Keratinocyte (primary cell): ENCODE measurements at regions not wholly inside any gene's neighbourhood (a gene's known extent, or its start where the extent isn't known, plus 50 kb on each side); places are given as distances from the start of the nearest gene placed in this dataset.

ENCODE experiments used
- DNase-seq: peaks from one replicate; pipeline ENCODE4 v3.0.0-alpha.2; 2011; ENCODE audit warnings: low read depth, missing footprints, low spot score
- FAIRE-seq: peaks from 2 replicates; lab custom pipeline; 2011; peaks lifted over from hg19 to GRCh38; lab: Jason Lieb, UNC
- H2AFZ ChIP-seq: 2 replicates; pipeline ENCODE4 v1.6.0; 2012; ENCODE audit warnings: low read length, control low read depth, inconsistent platforms; ENCODE audit not compliant: control insufficient read depth
- H3K27ac ChIP-seq: 2 replicates; pipeline ENCODE4 v1.5.1; 2011; ENCODE audit warnings: low read length; ENCODE audit not compliant: control insufficient read depth, insufficient read depth
- H3K27me3 ChIP-seq: 3 replicates; pipeline ENCODE4 v1.6.0; 2011; ENCODE audit warnings: low read length; ENCODE audit not compliant: control insufficient read depth, insufficient read depth; ENCODE audit errors: extremely low read depth
- H3K36me3 ChIP-seq, 2 experiments: 2 replicates in 1 of 2; 3 replicates in 1 of 2; pipeline ENCODE4 v1.5.1; 2011; ENCODE audit warnings: low read length in 2 of 2, mild to moderate bottlenecking in 1 of 2; ENCODE audit not compliant: control insufficient read depth in 2 of 2, insufficient read depth in 2 of 2; ENCODE audit errors: extremely low read depth in 1 of 2
- H3K4me1 ChIP-seq: 3 replicates; pipeline ENCODE4 v1.5.1; 2011; ENCODE audit warnings: low read length; ENCODE audit not compliant: control insufficient read depth, insufficient read depth; ENCODE audit errors: extremely low read depth
- H3K4me2 ChIP-seq: 3 replicates; pipeline ENCODE4 v1.6.0; 2011; ENCODE audit warnings: low read depth, low read length; ENCODE audit not compliant: control insufficient read depth, insufficient read depth; ENCODE audit errors: extremely low read depth
- H3K4me3 ChIP-seq, 3 experiments: fragments of 200-600 bp in 1 of 3; sonication (generic) in 1 of 3; 2 replicates in 2 of 3; 3 replicates in 1 of 3; pipeline ENCODE4 v1.5.1; 2011 to 2016; ENCODE audit warnings: low read length in 3 of 3, mild to moderate bottlenecking in 3 of 3, control low read depth in 2 of 3, inconsistent platforms in 1 of 3, low read depth in 1 of 3, mixed read lengths in 1 of 3, mixed run types in 1 of 3, moderate library complexity in 1 of 3; ENCODE audit not compliant: control insufficient read depth in 2 of 3, insufficient read depth in 2 of 3; ENCODE audit errors: extremely low read depth in 1 of 3
- H3K79me2 ChIP-seq: 2 replicates; pipeline ENCODE4 v1.6.0; 2012; ENCODE audit warnings: low read length; ENCODE audit not compliant: control insufficient read depth, insufficient read depth
- H3K9ac ChIP-seq: 3 replicates; pipeline ENCODE4 v1.6.0; 2011; ENCODE audit warnings: low read length; ENCODE audit not compliant: control insufficient read depth, insufficient read depth; ENCODE audit errors: extremely low read depth
- H3K9me1 ChIP-seq: 3 replicates; pipeline ENCODE4 v1.6.0; 2011; ENCODE audit warnings: low read length; ENCODE audit not compliant: control insufficient read depth, insufficient read depth; ENCODE audit errors: extremely low read depth
- H3K9me3 ChIP-seq: 2 replicates; pipeline ENCODE4 v1.5.1; 2012; ENCODE audit warnings: low read depth, low read length; ENCODE audit not compliant: control insufficient read depth
- H4K20me1 ChIP-seq: 3 replicates; pipeline ENCODE4 v1.6.0; 2011; ENCODE audit warnings: low read length; ENCODE audit not compliant: control insufficient read depth, insufficient read depth; ENCODE audit errors: extremely low read depth
- CTCF ChIP-seq, 3 experiments: IDR thresholded peaks in 1 of 3; conservative IDR thresholded peaks in 1 of 3; optimal IDR thresholded peaks in 1 of 3; 2 replicates in 2 of 3; 3 replicates in 1 of 3; pipeline versions ENCODE3 to v1.5.1; 2011; ENCODE audit warnings: low read length in 3 of 3, mild to moderate bottlenecking in 3 of 3, moderate library complexity in 2 of 3, control low read depth in 1 of 3, inconsistent platforms in 1 of 3; ENCODE audit not compliant: insufficient read depth in 2 of 3; ENCODE audit errors: extremely low read depth in 1 of 3
- EZH2 ChIP-seq: IDR thresholded peaks from one replicate; pipeline ENCODE4 v1.6.1; 2012; ENCODE audit warnings: inconsistent platforms, mild to moderate bottlenecking, low read length, moderate library complexity
- dilution Hi-C: fragments of 300-500 bp; cut with MboI; formaldehyde crosslinking; loops from one replicate; pipeline ENCODE4 v1.7.0; 2020; ENCODE audit warnings: low sequenced_read_pairs; ENCODE audit not compliant: extremely low pct_ligation_motif_present

DNA sequence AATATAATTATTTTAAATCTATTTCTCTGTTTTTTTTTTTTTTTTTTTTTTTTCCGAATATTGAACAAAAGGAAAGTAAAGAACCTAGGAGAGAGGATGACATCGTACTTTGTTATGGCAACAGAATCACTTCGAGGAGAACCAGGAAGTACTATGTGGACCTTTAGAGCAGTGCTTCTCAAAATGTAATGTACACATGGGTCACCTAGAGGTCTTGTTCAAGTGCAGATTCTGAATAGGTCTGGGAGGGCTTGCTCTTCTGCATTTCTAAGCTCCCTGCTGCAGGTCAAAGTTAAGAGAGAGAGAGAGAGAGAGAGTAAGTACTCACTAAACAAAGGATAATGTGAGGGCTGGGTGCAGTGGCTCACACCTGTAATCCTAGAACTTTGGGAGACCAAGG is 419.5 kb upstream of the TENM4 start:
- Histone ChIP-seq H3K9ac (no peak overlapping the region), H3K27me3 (no peaks in the 10 kb centered on the region), H3K4me2 (no peak overlapping the region), H3K9me3 (no peaks in the 10 kb centered on the region), H3K27ac (no peak overlapping the region), H3K36me3 (no peaks in the 10 kb centered on the region), H3K4me1 (no peaks in the 10 kb centered on the region), H3K9me1 (no peaks in the 10 kb centered on the region), H4K20me1 (no peaks in the 10 kb centered on the region), H2AFZ (no peak overlapping the region), H3K79me2 (no peaks in the 10 kb centered on the region), H3K4me3 (no peak overlapping the region)
- TF ChIP-seq EZH2: no peak
- TF ChIP-seq CTCF (optimal IDR thresholded peaks at IDR 0.05 in 1 of 3, IDR thresholded peaks at IDR 0.05 in 1 of 3, conservative IDR thresholded peaks at IDR 0.05 in 1 of 3; ENCODE audit: extremely low read depth in 1 of 3, insufficient read depth in 2 of 3, low read length in 3 of 3): no peak
- FAIRE-seq: no peak
- dilution Hi-C loops: no loop called here
- no peak for DNase-seq

DNA sequence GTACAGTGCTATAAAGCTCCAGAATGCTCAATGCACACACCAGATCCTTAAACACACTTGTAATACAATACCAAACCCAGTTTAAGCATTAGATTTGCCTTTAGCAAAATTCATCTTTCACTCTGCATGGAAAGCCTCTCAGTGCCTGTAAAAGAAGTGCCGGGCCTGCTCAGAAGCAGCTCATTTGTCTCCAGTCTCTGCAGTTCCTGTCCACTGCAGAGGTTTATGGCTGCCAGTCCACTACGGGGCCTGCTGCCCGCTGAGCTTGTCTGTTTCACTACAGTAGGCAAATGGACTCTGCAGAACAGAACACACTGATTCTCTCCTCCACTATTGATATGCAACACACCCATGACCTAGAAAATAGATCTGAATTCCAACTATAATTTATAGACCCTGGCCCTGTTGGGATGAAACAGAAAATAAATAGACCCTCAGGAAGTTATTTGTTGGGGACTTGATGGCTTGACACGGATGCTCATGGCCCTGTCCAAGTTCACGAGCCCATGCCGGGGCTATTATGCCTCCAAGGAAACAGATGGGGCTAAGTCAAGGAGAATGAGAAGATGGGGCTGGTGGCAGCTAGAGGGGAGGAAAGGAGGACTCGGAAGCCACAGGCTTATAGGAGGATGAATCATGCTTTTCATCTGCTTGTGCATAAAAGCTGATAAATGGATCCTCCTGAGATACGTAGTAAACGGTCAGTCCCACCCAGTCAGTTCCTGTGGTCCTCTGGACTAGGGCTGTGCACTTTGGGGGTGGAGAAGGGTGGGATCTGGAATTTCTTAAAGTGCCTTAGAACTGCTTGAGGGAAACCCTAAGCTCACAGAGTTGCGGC is 416.8 kb upstream of the TENM4 start:
- no peak for DNase-seq
- Histone ChIP-seq H3K27ac (no peak overlapping the region), H3K4me1 (no peaks in the 10 kb centered on the region), H4K20me1 (no peaks in the 10 kb centered on the region), H3K9me1 (no peaks in the 10 kb centered on the region), H3K79me2 (no peaks in the 10 kb centered on the region), H3K36me3 (no peaks in the 10 kb centered on the region), H3K4me2 (no peak overlapping the region), H3K27me3 (no peaks in the 10 kb centered on the region), H3K9me3 (no peaks in the 10 kb centered on the region), H3K9ac (no peak overlapping the region), H2AFZ (no peak overlapping the region), H3K4me3 (no peak overlapping the region)
- dilution Hi-C loops: no loop called here
- no peak for FAIRE-seq
- no peak for TF ChIP-seq EZH2
- no peak for TF ChIP-seq CTCF (optimal IDR thresholded peaks at IDR 0.05 in 1 of 3, IDR thresholded peaks at IDR 0.05 in 1 of 3, conservative IDR thresholded peaks at IDR 0.05 in 1 of 3; ENCODE audit: extremely low read depth in 1 of 3, insufficient read depth in 2 of 3, low read length in 3 of 3)
